Neural progenitor cell (in vitro differentiated cells): ENCODE measurements at regions not wholly inside any gene's neighbourhood (a gene's known extent, or its start where the extent isn't known, plus 50 kb on each side); places are given as distances from the start of the nearest gene placed in this dataset. TPM values are rescaled to one million over a fixed set of nuclear protein-coding genes. Genes with fewer than 3 reads are reported as not detected.

Source experiments
- DNase-seq: peaks from one replicate; pipeline ENCODE4 v3.0.0-alpha.2; 2016; ENCODE audit warnings: low spot score
- H2AFZ ChIP-seq: fragments of 200-600 bp; sonication (generic); replicated peaks from 2 replicates; pipeline ENCODE4 v1.6.1; 2016; ENCODE audit warnings: antibody characterized with exemption
- H3F3A ChIP-seq: fragments of 200-600 bp; sonication (generic); 2 replicates; pipeline ENCODE4 v1.6.1; 2016; ENCODE audit warnings: antibody characterized with exemption, low read depth
- H3K27ac ChIP-seq: fragments of 200-600 bp; sonication (generic); 2 replicates; pipeline ENCODE4 v1.5.1; 2016; ENCODE audit warnings: mild to moderate bottlenecking
- H3K27me3 ChIP-seq: fragments of 200-600 bp; sonication (generic); 2 replicates; pipeline ENCODE4 v1.6.1; 2016; ENCODE audit warnings: mild to moderate bottlenecking, moderate library complexity
- H3K36me3 ChIP-seq: fragments of 200-600 bp; sonication (generic); 2 replicates; pipeline ENCODE4 v1.5.1; 2016
- H3K4me1 ChIP-seq: fragments of 200-600 bp; sonication (generic); 2 replicates; pipeline ENCODE4 v1.6.1; 2016; ENCODE audit warnings: mixed run types
- H3K4me2 ChIP-seq: fragments of 200-600 bp; sonication (generic); 2 replicates; pipeline ENCODE4 v1.6.1; 2016
- H3K4me3 ChIP-seq: fragments of 200-600 bp; sonication (generic); 2 replicates; pipeline ENCODE4 v1.5.1; 2016
- H3K79me2 ChIP-seq: fragments of 200-600 bp; sonication (generic); 2 replicates; pipeline ENCODE4 v1.6.1; 2016; ENCODE audit warnings: low read depth
- H3K9ac ChIP-seq: fragments of 200-600 bp; sonication (generic); 2 replicates; pipeline ENCODE4 v1.6.1; 2016
- H3K9me3 ChIP-seq: fragments of 200-600 bp; sonication (generic); 2 replicates; pipeline ENCODE4 v1.5.1; 2016; ENCODE audit warnings: low read depth
- H4K20me1 ChIP-seq: fragments of 200-600 bp; sonication (generic); 2 replicates; pipeline ENCODE4 v1.6.1; 2016; ENCODE audit warnings: low read depth
- H3K27ac Mint-ChIP-seq: 3 replicates; pipeline ENCODE4 v1.8.0; 2021; ENCODE audit warnings: mixed read lengths
- H3K27me3 Mint-ChIP-seq: 2 replicates; pipeline ENCODE4 v1.8.0; 2022; ENCODE audit warnings: low read depth, mild to moderate bottlenecking, inconsistent platforms, moderate library complexity, mixed read lengths; ENCODE audit not compliant: insufficient read depth
- H3K36me3 Mint-ChIP-seq: 3 replicates; pipeline ENCODE4 v1.8.0; 2021; ENCODE audit warnings: mixed read lengths
- H3K4me1 Mint-ChIP-seq: 3 replicates; pipeline ENCODE4 v1.8.0; 2021; ENCODE audit warnings: mixed read lengths
- H3K4me3 Mint-ChIP-seq: 3 replicates; pipeline ENCODE4 v1.8.0; 2021; ENCODE audit warnings: mild to moderate bottlenecking, moderate library complexity, mixed read lengths
- H3K9me3 Mint-ChIP-seq: 3 replicates; pipeline ENCODE4 v1.8.0; 2020; ENCODE audit warnings: mixed read lengths
- EZH2 ChIP-seq: fragments of 200-600 bp; sonication (generic); IDR thresholded peaks from 2 replicates; pipeline ENCODE4 v1.6.1; 2017; ENCODE audit warnings: antibody characterized with exemption, mild to moderate bottlenecking, moderate library complexity
- EZH2phosphoT487 ChIP-seq: fragments of 200-600 bp; sonication (generic); IDR thresholded peaks from 2 replicates; pipeline ENCODE4 v1.6.1; 2017; ENCODE audit warnings: antibody characterized with exemption
- small RNA-seq: library from RNA; depleted of rRNA; stranded (forward); fragments of <200 nt; gene quantifications from one replicate; pipeline ENCODE3, GENCODE V24; 2015
- TF ChIP-seq, protein P1 (sequence below): fragments of 200-600 bp; sonication (generic); IDR thresholded peaks from 2 replicates; pipeline ENCODE4 v1.5.1; 2017; ENCODE audit warnings: antibody characterized with exemption, mild to moderate bottlenecking

DNA sequence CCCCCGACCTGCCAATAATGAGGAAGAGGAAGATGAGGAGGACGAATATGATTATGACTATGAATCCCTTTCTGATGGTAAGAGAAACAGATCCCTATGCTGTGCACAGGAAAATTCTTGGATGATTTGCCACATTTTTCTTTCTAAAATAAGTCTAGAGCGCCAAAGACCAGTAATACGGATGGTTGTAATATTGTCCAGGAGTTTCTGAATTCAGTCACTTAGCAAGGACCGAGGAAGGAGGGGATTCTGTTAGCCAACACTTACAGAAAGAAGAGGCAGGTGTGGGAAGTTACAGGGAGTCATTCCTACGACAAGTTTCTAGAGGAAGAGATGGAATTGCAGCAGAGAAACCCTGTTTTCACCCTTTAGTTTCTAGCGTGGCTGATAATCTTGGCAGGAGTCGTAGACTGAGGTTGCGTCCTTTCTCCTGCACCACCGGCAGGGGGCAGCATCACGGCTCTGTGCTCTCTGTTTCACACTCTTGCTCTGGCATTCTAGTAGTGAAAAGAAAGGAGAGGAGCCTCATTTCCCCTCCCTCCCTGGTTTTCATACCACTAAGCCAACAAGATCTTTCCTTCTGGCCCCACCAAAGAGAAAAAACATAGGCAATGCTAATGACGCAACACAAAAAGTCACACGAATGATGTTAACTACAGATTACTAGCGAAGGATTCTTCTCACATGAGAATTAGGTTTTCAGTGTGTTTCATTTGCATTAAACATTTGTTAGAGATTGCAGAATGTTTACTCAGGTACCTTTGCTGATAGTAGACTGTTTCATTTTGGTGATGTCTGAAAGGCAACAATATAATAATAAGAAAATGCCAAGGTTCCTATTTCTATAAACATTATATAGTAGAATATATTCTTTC, 82.7 kb downstream of the NOC3L start:
- Histone ChIP-seq H4K20me1 (no peaks in the 10 kb centered on the region), H3K27ac (no peak overlapping the region), H3K79me2 (no peaks in the 10 kb centered on the region), H2AFZ (peak overlapping the region; percentile 98), H3K9ac (no peak overlapping the region), H3K36me3 (no peaks in the 10 kb centered on the region), H3K4me2 (no peak overlapping the region), H3K4me3 (no peak overlapping the region), H3F3A (no peaks in the 10 kb centered on the region), H3K9me3 (no peaks in the 10 kb centered on the region), H3K27me3 (no peaks in the 10 kb centered on the region), H3K4me1 (peaks cover 3% of the 10 kb centered on the region)
- no peaks in the 10 kb centered on the region for H3K9me3 Mint-ChIP-seq
- TF ChIP-seq, protein P1, sequence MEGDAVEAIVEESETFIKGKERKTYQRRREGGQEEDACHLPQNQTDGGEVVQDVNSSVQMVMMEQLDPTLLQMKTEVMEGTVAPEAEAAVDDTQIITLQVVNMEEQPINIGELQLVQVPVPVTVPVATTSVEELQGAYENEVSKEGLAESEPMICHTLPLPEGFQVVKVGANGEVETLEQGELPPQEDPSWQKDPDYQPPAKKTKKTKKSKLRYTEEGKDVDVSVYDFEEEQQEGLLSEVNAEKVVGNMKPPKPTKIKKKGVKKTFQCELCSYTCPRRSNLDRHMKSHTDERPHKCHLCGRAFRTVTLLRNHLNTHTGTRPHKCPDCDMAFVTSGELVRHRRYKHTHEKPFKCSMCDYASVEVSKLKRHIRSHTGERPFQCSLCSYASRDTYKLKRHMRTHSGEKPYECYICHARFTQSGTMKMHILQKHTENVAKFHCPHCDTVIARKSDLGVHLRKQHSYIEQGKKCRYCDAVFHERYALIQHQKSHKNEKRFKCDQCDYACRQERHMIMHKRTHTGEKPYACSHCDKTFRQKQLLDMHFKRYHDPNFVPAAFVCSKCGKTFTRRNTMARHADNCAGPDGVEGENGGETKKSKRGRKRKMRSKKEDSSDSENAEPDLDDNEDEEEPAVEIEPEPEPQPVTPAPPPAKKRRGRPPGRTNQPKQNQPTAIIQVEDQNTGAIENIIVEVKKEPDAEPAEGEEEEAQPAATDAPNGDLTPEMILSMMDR = peak; percentile 94
- TF ChIP-seq EZH2phosphoT487 = no peak
- H3K27ac Mint-ChIP-seq = no peak overlapping the region
- DNase-seq = peak; percentile 80
- no peak overlapping the region for H3K4me3 Mint-ChIP-seq
- H3K27me3 Mint-ChIP-seq = no peaks in the 10 kb centered on the region
- no peaks in the 10 kb centered on the region for H3K36me3 Mint-ChIP-seq
- H3K4me1 Mint-ChIP-seq = no peaks in the 10 kb centered on the region

DNA sequence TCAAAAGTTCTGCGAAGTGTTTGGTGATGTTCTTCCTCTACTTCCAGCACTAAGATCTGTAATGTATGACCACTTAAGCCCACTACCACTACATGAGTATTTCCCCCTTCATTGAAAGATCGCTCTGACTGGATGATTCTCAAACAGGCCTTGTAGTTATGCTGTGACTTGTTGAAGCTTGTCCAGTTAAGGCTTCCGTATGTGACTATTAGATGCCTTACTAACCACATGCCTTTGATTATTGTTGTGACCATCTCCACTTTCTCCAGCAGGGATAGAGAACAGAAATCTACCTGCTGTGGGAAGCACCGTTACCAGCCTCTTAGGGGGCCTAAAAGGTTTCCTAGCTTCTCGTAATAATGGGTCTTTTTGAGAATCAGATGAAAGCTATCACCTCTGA, 81.1 kb downstream of the NOC3L start:
- no peaks in the 10 kb centered on the region for H3K79me2 ChIP-seq
- H3K4me1 ChIP-seq = peaks cover 3% of the 10 kb centered on the region
- H3K27me3 Mint-ChIP-seq = no peaks in the 10 kb centered on the region
- H3K9me3 ChIP-seq = no peaks in the 10 kb centered on the region
- no peak overlapping the region for H3K27ac Mint-ChIP-seq
- H2AFZ ChIP-seq = peak overlapping the region; percentile 52
- H3K27me3 ChIP-seq = no peaks in the 10 kb centered on the region
- no peaks in the 10 kb centered on the region for H4K20me1 ChIP-seq
- no peak overlapping the region for H3K4me3 Mint-ChIP-seq
- no peak overlapping the region for H3K27ac ChIP-seq
- H3K9me3 Mint-ChIP-seq = no peaks in the 10 kb centered on the region
- H3K36me3 ChIP-seq = no peaks in the 10 kb centered on the region
- TF ChIP-seq, protein P1 = no peak
- TF ChIP-seq EZH2 (no peak), EZH2phosphoT487 (no peak)
- no peak overlapping the region for H3K4me3 ChIP-seq
- H3K9ac ChIP-seq = no peak overlapping the region
- H3F3A ChIP-seq = peaks cover 5% of the 10 kb centered on the region
- DNase-seq = no peak
- H3K4me2 ChIP-seq = no peak overlapping the region
- no peaks in the 10 kb centered on the region for H3K36me3 Mint-ChIP-seq
- no peaks in the 10 kb centered on the region for H3K4me1 Mint-ChIP-seq

GRCh38 chr10:94282369-94282768, 80.4 kb downstream of the NOC3L start:
- no peaks in the 10 kb centered on the region for H3K36me3 Mint-ChIP-seq
- TF ChIP-seq, protein P1 = no peak
- no peak for TF ChIP-seq EZH2phosphoT487
- TF ChIP-seq EZH2 = no peak
- H3K27ac Mint-ChIP-seq = no peak overlapping the region
- no peaks in the 10 kb centered on the region for H3K36me3 ChIP-seq
- H3K4me3 Mint-ChIP-seq = no peak overlapping the region
- H3K27me3 Mint-ChIP-seq = no peaks in the 10 kb centered on the region
- no peaks in the 10 kb centered on the region for H3K4me1 Mint-ChIP-seq
- no peak overlapping the region for H3K4me3 ChIP-seq
- peaks cover 5% of the 10 kb centered on the region for H3F3A ChIP-seq
- no peak overlapping the region for H3K4me2 ChIP-seq
- no peaks in the 10 kb centered on the region for H3K9me3 ChIP-seq
- H3K9me3 Mint-ChIP-seq = no peaks in the 10 kb centered on the region
- no peaks in the 10 kb centered on the region for H3K79me2 ChIP-seq
- no peak overlapping the region for H2AFZ ChIP-seq
- no peak overlapping the region for H3K9ac ChIP-seq
- DNase-seq = no peak
- no peaks in the 10 kb centered on the region for H3K27me3 ChIP-seq
- peaks cover 3% of the 10 kb centered on the region for H3K4me1 ChIP-seq
- H4K20me1 ChIP-seq = no peaks in the 10 kb centered on the region
- no peak overlapping the region for H3K27ac ChIP-seq

Small RNA genes in the stretch of these regions (small RNA-seq; reads per million reads assigned to genes)
- gene RNU6-657P = not detected
